GM19452 (cell line): ENCODE measurements at regions not wholly inside any gene's neighbourhood (a gene's known extent, or its start where the extent isn't known, plus 50 kb on each side); places are given as distances from the start of the nearest gene placed in this dataset.
"Not testable (repeated sequence)": the region's sequence is repeated elsewhere in the genome, so short reads cannot be mapped to it uniquely, and the experiment has no call there.

Experiments used
- ATAC-seq: cut with Tn5 transposase; IDR thresholded peaks from one replicate; pipeline ENCODE4 v1.9.1; 2021; ENCODE audit not compliant: unreplicated experiment

- ATAC-seq = no peak
Observed at GRCh38 chr14:89056394-89056793, 231.9 kb downstream of the TTC8 start.

- no peak for ATAC-seq
Observed at GRCh38 chr14:89058697-89059096, 234.2 kb downstream of the TTC8 start.

DNA sequence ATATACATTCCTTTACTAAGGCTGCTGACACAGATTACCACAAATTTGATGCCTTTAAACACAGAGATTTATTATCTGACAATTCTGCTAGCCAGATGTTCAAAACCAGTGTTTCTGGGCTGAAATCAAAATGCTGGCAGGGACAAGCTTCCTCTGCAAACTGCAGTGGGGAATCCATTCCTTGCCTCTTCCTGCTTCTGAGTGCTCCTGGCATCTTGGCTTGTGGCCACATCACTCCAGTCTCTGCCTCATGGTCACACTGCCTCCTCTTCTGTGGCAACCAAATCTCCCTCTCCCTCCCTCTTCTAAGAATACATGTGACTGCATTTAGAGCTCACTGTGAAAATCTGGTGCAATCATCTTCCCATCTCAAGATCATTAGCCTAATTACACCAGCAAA, 235.7 kb downstream of the TTC8 start:
- ATAC-seq = no peak

GRCh38 chr14:89061696-89062095, 237.2 kb downstream of the TTC8 start:
- no peak for ATAC-seq

- no peak for ATAC-seq
Observed at GRCh38 chr14:89065879-89066278, 241.4 kb downstream of the TTC8 start.

- ATAC-seq = no peak
Observed at GRCh38 chr14:89067293-89067972, 243.0 kb downstream of the TTC8 start.

DNA sequence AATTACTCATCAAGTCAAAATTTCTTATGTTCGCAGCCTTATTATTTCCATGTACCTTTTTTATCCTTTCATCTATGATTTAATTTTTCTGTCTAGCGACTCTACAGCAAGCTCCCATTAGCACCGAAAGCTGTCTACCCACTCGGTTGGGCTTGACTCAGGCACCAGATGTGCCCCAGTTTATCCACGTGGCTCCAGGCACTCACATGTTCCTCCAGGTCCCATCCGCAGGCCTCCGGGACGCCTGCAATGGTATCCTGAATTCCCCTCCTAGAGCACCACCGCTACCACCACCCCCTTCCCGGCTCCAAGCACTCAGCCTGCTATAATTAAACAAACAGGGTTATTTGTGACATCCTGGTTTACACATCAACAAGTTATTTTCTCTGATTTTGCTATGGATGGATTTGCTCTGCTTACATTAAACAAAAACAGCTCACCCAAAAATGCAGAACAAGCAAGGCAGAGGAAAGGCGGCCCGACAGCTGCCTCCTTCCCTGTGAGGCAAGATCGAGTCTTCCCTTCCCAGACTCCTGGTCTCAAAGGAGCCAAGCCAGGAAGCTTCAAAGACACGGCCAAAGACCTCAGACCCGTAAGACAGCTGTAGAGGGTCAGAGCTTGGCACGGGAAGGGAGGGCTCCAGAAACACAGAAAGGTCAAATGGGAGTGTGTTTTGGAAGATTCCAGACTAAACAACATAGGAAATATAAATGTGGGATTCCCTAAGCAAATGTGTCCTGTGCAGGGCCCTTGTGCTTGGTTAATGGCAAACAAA, 253.8 kb downstream of the TTC8 start:
- no peak for ATAC-seq

DNA sequence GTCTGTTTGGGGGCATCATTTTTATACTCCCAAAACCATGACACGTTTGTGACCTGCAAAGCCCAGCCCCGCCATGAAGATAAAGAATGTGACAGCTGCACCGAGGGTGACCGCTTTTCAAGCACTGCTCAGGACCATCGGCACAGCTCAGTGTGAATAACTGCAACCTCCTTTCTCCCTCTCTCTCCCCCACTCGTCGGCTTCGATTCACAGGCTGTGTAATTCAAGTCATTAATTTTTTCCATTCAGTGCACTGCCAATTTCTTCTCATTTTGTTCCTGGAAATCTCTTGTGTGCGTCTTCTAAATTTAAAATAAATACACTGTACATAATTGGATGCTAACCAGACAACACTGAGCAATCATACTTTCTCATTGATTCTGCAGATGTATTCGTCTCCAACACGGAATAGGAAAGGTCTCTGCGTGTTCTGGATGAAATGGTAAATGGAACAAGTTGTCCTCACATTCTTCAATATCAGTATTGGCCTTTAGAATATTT, 260.8 kb downstream of the TTC8 start:
- ATAC-seq = no peak

DNA sequence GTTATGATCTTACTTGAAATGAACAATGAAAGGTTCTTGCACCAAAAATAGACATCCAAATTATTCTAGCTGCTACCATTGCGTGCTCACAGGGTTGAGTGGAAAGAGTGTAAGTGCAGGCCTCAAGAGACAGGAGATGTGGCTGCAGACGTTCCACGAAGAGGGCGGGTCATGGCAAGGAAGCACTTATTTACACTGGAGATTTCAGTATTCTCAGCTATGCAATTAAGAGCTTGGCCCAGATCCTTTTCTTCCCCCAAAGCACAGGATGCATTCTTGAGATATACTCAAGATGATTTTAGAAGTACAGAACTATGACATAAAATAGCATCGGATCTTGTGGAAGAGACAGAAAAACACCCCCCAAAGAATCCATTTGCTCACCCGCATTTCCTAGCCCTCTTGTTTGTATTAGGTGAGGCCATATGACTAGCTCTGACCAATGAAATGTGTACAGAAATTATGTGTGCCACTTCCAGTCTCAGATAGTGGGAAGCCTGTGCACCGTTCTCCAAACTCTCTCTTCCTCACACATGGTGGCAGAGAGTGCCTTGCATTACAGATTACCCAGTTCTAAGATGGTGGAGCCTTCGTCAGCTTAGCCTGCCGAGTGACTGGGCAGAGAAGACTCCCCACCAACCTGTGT, 261.4 kb downstream of the TTC8 start:
- ATAC-seq = no peak

GRCh38 chr14:89088530-89088929, 264.1 kb downstream of the TTC8 start:
- ATAC-seq = no peak

- no peak for ATAC-seq
Observed at GRCh38 chr14:89089330-89089729, 264.9 kb downstream of the TTC8 start.

DNA sequence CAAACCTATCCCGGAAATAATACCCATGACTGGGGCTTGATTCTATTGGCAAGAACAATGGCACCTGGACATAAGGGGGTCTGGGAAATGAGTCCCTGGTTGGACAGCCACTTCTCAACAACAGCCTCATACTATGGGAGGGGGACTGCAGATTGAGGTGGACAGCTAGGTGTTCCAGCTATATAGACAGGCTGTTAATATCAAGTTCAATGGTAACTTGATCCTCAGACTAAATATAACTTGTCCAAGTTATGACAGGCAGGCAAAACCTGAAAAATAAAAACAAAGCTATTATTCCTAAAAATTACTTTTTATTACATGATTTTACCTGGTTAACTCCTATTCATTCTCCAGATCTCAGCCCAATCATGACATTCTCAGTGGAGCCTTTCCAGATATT, 267.3 kb downstream of the TTC8 start:
- no peak for ATAC-seq

- ATAC-seq = no peak
Observed at GRCh38 chr14:89093083-89093730, 268.8 kb downstream of the TTC8 start.

DNA sequence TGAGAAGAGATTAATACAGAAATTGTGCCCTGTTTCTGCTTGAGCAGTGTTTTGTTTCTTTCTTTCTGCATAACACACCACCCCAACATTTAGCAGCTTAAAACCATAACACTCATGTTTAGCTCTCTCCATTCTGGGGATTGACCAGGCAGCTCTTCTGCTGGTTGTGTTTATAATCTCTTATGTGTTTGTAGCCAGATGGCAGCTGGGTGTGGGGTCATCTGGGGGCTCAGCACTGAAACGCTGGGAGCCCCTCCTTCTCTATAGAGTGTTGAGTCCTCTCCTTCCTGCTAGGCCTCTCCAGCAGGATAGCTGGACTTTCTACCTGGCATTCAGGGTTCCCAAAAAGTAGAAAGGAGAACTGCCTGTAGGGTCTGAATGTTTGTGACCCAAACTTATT, 270.6 kb downstream of the TTC8 start:
- ATAC-seq = no peak

GRCh38 chr14:89096946-89097345, 272.5 kb downstream of the TTC8 start:
- ATAC-seq = no peak

DNA sequence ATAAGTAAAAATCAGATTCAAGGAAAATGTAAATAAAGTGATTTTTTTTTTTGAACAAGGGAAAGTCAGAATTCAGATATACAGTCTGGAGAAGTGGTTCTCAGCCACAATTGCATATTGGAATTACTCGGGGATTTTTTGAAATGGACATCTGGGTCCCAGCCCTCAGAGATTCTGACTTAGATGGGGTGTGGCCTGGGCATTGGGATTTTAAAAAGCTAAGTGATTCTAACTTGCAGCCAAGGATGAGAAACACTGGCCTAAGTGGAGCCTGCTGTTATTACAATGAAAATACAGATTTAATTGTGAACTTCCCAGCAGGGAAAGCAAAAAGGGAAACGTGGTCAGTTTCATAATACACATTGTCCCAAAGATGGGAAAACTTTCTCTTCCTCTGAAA, 273.8 kb downstream of the TTC8 start:
- no peak for ATAC-seq

DNA sequence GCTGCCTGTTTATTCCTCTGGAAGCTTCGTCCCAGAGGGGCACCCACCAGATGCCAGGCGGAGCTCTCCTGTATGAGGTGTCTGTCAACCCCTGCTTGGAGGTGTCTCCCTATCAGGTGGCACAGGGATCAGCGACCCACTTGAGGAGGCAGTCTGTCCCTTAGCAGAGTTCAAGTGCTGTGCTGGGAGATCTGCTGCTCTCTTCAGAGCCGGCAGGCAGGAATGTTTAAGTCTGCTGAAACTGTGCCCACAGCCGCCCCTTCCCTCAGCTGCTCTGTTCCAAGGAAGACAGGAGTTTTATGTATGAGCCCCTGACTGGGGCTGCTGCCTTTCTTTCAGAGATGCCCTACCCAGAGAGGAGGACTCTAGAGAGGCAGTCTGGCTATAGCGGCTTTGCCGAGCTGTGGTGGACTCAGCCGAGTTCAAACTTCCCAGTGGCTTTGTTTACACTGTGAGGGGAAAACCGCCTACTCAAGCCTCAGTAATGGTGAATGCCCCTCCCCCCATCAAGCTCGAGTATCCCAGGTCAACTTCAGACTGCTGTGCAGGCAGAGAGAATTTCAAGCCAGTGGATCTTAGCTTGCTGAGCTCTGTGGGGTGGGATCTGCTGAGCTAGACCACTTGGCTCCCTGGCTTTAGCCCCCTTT, 279.8 kb downstream of the TTC8 start:
- ATAC-seq = not testable (repeated sequence)

GRCh38 chr14:89104861-89105260, 280.4 kb downstream of the TTC8 start:
- ATAC-seq = not testable (repeated sequence)
